Cardiac septum (tissue), 1 donor: ENCODE measurements at regions not wholly inside any gene's neighbourhood (a gene's known extent, or its start where the extent isn't known, plus 50 kb on each side); places are given as distances from the start of the nearest gene placed in this dataset.

Experiments used
- DNase-seq: peaks from one replicate; pipeline ENCODE4 v3.0.0-alpha.2; 2020; ENCODE audit warnings: low spot score
- intact Hi-C: fragments of 100-400 bp; cut with DNase I; formaldehyde crosslinking; loops from one replicate; pipeline ENCODE4 v1.14.0; 2022
- donor health status: DM: no; HTN: no; CAD: no.

DNA sequence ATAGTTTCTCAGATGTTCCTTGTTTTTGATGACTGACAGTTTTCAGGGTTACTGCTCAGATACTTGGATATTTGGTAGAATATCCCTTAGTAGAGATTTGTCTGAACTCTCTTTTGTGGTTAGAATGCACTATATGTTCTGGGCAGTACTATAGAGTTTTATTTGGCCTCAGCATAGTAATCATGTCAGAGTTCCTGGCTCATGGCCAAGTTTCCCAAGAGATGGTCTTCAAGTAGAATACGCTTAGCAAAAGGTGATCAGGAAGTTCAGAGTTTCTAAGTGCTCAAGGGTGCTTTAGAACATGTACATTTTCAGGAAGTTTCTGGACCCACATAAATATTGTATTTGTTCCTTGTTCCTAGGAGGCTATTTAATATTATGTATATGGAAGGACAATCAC, 1209.7 kb upstream of the GJE1 start:
- intact Hi-C loops = loop anchor here (5.0 kb wide), 1 partner anchor 1551 kb away; the partner anchor contains the start of gene CITED2
- DNase-seq = no peak

DNA sequence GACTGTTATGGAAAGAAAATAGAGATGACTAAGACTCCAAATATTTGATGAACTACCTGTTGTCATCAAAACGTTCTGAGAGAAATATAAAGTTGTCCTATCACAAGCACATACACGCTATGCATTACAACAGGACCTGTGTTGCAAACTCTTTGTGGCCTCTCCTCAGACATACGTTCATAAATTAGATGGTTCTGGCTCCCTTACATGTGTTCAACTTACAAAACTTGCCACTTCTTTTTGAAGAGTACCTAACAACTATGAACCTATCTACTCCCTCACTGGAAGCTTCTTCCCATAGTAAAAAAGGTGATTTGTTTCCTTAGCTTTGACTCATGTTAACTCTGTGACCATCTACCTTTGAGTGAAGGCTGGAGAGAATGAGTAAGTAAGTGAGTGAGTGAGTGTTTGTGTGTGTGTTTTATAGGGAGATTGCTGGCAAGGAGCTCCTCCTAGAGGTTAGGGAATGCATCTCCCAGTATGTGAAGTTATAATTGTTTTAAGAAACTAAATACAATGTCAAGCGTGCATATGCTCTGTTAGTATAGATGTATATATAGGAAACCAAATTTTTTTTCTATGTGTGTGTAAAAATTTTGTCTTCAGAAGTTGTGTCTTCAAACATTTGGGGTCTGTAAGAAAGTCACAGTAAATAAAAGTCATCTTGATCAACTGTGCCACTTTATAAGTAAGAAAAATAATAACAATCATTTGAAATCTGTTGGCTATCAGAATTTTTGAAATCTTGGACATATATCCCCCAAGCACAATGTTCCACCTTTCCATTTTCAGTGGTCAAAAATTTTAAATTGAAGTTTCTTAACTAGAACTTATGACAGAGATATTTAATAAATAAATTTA, 1211.1 kb upstream of the GJE1 start:
- intact Hi-C loops = loop anchor here (5.0 kb wide), 1 partner anchor 1549 kb away; the partner anchor contains the start of gene CITED2
- no peak for DNase-seq

DNA sequence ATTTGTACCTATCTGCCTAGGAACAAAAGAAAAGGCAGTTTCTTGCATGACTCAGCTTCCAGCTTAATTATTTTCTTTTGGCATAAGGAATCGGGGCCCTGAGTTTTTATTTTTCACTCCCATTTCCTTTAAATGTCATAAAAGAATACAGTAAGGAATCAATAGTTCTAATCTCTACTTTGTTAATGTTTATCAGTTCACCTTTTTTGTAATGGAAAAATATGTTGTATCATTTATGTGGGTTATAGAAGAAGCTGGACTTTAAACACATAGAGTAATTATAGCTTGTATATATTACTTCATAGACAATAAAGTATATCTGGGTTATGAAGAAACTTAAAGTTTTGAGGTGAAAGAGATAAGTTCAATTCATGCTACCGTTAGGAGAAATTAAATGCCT, 1214.8 kb upstream of the GJE1 start:
- DNase-seq = no peak
- intact Hi-C loops = loop anchor here (10.0 kb wide), 1 partner anchor 647 kb away; no protein-coding TSS in a partner anchor

DNA sequence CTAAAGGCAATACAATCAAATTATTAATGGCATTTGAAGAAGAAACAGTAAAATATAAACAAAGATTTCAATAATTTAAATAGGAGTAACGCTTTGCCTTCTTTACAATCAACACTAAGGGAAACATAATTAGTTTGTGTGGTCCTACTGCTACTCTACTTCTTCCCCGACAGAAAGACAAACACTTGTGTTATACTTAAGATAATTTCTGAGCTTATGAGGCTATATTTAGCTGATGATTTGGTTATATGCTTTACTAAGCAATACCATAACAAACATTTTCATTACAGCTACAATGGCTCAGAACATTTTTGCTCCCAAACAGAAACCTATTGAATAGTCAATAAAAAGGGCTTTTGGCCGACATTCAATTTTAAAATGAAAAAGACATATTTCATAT, 1217.2 kb upstream of the GJE1 start:
- DNase-seq = no peak
- intact Hi-C loops = loop anchor here (10.0 kb wide), 1 partner anchor 649 kb away; no protein-coding TSS in a partner anchor

DNA sequence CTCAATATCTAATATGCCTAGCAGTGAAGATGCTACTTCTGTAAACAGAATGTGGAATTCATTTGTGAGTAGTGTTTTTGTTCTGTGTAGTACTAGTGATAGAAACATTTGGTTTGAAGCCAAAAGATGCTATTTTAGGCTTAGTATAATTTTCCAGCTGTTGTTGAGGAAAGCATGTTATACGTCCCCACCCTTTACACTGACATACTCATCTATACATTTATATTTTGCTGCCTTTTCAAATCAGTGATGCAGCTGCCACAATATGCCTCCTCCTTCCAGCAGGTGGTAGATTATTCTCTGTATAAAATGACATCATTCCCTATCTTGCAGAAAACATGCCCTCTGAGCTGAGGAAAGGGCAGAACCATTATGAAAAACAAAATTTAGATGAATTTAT, 1217.6 kb upstream of the GJE1 start:
- intact Hi-C loops = loop anchor here (10.0 kb wide), 1 partner anchor 650 kb away; no protein-coding TSS in a partner anchor
- DNase-seq = no peak

DNA sequence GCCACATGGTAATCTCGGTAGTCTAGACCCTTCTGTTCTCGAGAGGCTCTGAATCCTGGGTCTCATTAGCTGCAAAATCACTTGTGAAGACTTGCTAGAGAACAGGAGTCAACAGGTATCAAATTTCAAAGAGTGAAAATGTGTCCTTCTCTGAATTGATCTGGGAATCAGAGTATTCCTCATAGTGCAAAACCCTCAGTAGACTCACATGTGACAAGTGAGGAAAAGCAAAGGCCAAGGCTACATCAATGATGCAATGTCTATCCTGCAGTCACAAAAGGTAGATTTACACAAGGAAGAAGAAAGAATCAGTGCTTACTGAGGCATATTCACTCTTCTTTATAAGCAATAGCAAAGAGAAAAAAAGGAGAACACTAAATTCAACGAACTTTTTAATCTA, 1220.0 kb upstream of the GJE1 start:
- intact Hi-C loops = loop anchor here (10.0 kb wide), 1 partner anchor 652 kb away; no protein-coding TSS in a partner anchor
- DNase-seq = no peak

DNA sequence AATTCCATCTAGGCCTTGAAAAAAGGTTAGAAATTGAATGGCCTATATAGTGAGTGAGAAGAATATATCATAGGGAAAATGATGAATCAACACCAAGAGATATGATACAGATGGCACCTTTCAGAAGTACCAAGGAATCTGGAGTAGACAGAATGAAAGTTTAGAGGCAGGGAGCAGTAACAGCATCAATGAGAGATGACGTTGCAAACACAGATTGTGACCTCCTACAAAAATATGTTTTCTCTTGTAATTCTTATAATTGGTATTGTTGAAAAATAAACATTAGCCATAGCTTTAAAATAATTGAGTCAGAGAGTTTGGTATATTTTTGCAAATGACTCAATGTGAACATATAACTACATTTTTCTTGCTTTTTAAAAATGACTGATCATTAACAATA, 1223.1 kb upstream of the GJE1 start:
- no peak for DNase-seq
- intact Hi-C loops = loop anchor here (10.0 kb wide), 1 partner anchor 655 kb away; no protein-coding TSS in a partner anchor

DNA sequence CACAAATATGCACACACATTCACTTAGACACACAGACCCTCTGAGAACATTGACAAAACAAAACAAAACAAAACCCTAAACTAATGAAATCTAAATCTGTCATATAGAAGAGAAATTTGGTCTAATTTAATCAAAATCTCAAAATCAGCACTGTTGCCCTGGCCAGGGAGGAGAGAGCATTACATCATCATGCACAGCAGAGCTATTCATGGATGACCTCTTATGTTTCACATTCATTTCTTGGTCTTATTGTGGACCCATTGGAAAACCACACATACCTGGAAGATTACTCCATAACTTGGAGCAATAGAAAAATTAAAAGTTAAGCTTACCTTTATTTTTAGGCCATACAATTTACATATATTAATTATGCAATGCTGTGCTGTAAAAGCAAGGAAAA, 1223.6 kb upstream of the GJE1 start:
- intact Hi-C loops = no loop called here
- DNase-seq = no peak

DNA sequence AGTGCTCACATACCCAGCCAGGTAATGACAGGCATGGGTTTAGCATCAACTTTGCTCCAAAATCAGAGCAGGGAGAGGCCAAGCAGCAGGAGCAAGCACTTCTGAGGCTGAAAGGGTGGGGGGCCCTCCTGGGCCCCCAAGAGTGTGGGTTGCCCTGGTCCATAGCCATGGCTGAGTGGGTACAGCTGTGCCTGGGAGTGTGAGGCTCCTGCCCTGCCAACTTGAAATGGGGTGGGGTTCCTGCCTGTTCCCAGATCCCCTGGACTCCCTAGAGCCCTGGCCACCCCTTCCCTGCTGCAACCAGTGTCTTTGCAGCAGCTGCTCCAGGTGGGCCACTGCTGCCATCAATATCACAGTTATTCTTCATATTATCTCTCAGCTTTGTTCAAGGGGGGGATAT, 1224.2 kb upstream of the GJE1 start:
- no peak for DNase-seq
- intact Hi-C loops = no loop called here

DNA sequence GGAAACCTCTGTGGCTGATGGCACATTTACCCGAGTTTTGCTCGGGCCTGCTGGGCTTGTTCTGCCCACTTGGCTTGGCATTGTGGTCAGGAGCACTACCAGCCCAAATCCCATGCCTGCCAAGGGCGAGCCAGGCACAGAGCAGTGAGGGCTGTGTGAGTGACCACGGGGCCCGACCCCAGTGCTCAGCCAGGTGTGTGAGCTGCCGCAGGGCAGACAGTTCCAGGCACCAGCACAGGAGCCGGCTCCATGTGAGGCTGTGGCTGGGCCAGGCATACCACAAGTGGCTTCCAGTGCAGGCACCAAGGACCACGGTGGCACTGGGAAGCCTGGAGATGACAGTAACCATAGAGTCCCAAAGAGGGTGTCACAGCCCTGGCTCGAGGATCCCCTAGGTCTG, 1225.5 kb upstream of the GJE1 start:
- intact Hi-C loops = no loop called here
- DNase-seq = no peak

DNA sequence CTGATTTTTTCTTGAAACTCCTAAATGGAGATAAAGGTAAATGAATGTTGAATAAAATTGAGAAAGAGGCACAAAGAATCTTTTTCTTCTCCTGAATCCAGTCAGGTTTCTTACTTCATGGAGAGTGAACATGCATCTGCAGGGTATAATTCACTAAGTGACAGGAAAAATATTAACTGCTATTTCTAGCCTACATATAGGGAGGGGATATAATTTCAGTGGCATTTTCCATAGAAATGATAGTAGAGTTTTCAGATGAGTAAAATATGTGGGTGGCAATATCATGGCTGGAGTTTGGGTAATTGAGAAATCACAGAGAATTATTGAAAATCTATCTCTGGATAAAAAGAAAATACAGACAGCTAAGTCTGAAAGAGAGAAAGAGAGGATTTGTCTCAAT, 1227.0 kb upstream of the GJE1 start:
- intact Hi-C loops = no loop called here
- no peak for DNase-seq

DNA sequence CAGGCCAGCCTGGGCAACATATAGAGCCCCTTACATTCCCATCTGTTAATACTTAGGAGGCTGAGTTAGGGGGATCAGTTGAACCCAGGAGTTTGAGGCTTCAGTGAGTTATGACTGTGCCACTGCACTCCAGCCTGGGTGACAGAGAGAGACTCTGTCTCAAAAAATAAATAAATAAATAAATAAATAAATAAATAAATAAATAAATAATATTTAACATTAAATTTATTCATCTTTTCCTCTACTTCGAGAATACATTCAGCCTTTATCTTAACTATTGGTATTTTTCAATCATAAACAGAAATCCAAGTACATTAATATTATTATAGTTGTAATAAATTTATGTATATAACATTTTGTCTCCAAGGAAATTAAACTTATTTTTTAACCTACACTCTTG, 1227.7 kb upstream of the GJE1 start:
- intact Hi-C loops = no loop called here
- no peak for DNase-seq

DNA sequence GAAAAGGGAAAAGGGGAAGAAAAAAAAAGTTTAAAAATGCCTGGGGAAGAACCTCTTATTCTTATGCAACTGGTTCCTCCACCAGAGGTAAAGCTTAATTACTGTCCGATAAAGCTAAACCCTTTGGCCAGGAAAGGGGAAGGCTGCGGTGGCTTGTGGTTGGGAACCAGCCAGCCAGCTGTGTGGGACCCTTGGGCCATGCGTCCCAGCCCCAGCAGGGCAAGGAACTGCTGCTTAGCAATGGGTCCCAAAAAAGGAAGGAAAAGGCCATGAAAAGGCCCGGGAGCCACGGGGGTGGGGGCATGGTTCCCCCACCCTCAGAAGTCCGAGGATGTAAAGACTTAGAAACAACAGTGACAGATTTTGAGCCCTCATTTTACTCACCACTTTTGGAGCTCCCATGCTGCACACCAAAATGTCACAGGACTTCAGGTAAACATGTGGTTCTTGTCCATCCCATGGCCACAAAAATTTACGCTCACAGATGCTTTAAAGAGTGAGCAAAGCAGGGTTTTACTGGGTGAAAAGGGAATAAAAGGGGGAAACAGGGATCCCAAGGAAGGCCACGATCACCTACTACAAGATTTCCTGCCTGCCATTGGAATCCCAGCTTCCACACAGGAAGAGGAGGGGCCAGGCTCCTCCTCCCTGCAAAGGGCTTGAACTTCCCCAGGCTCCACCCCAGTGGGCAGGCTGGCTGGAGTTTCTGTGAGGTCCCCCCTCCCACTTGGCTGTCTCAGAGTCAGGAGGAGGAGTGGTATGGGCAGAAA, 1234.7 kb upstream of the GJE1 start:
- DNase-seq = no peak
- intact Hi-C loops = no loop called here

DNA sequence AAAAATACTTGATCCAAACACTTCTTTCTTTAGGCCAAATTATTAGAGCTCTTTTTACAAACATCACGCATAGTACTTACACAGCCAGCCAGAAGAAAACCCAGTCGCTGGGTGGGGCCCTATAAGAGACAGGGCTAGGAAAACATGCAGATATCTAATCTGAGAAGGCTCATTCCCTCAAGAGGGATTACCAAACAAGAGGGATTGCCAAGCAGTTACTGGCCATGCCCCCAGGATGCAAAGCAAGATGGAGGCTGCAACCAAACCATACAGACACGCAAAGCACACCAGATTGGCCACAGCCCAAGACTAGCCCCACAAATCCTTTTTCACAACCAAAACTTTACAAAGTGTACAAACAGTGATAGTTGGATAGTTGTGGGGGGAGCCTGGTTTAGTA, 1235.4 kb upstream of the GJE1 start:
- intact Hi-C loops = no loop called here
- DNase-seq = no peak

DNA sequence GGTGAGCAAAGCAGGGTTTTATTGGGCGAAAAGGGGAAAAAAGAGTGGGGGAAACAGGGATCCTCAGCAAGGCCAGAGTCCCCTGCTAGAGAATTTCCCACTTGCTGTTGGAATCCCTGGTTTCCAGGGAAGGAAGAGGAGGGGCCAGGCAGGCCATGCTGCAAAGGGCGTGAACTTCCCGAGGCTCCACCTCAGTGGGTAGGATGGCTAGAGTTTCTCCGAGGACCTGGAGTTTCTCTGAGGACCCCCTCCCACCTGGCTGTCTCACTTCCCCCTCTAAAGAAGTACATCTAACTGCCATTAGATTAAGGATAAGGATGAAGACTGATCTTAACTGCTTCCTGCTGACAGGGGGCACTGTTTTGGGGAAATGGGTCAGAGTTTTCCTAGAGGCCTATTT, 1239.3 kb upstream of the GJE1 start:
- DNase-seq = peak; percentile 44
- intact Hi-C loops = no loop called here

DNA sequence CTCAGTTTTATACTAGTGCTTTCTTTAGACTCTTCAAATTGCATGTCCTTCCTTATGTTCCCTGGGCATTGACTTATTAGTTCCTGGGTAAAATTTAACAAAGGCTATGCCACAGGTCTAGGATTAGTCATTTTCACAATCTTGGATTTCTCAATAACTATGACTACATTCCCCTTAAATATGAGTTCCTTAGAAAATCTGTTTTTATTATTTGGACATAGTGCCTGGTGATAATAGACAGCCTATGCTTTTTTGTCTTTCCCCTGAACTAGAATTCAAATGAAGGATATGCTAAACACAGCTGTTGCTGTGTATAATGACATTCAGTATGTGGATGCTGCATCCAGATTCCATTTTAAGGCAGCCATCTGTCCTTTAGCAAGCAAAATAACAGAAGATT, 1252.8 kb upstream of the GJE1 start:
- intact Hi-C loops = no loop called here
- no peak for DNase-seq

DNA sequence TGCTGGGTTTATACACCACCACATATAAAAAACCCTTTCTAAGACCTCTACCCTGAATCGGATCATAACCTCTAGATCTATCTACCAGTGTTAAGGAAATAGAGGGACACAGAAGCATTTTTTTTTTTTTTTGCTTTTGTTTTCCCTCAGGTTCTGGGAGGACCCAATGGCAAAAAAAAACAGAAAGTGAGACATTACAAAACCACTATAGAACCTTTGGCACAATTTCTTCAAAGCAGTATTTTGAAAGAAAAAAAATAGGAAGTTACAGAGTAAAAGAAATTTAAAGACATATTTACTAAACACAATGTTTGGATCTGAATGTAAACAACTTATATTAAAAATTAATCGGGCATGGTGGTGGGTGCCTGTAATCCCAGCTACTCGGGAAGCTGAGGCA, 1258.7 kb upstream of the GJE1 start:
- no peak for DNase-seq
- intact Hi-C loops = no loop called here

DNA sequence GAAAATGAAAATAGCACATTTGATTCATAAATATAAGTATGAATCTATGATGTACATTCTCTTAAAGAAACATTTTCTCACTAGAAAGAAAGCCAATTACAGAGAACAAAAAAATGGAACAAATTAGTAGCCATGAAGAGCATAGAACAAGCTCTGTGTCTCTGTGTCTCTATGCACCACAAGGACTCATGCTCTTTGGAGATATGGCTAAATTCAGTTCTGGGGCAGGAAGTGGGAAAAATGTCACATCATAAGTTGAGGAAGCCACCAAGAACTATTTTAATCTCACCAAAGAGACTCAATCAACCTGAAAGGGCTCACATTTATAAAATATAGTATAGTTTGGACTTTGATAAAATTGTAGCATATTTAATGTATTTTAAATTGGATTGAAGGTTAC, 1259.8 kb upstream of the GJE1 start:
- intact Hi-C loops = no loop called here
- DNase-seq = no peak

DNA sequence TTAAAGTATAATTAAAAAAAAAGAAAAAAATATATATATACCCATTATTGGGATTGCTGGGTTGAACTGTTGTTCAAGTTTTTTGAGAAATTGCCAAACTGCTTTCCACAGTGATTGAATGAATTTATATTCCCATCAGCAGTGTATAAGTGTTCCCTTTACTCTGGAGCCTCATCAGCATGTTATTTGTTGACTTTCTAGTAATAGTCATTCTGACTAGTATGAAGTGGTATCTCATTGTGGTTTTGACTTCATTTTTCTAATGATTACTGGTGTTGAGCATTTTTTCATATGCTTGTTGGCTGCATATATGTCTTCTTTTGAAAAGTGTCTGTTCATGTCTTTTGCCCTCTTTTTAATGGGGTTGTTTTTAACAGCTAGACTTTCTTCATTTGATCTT, 1260.8 kb upstream of the GJE1 start:
- intact Hi-C loops = no loop called here

DNA sequence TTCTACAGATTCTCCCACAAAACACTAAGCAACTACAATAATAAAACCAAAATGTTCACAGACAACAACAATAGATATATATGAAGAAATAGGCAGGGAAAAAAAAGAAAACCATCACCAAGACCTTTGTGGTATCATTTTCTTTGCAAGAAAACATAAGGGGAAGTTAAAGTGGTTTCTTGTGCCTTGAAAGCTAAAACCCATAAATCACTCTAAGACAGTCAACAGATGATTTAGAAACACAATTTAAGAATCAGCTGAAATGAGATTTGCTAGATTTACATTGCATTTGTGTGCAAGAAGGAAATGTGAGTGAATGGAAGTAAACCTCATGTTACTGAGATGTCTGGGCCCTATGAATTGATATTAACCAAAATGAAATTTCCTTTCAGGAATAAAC, 1265.4 kb upstream of the GJE1 start:
- intact Hi-C loops = no loop called here
- DNase-seq = no peak

More for the DNA sequence above, 1260.8 kb upstream of the GJE1 start:
- DNase-seq = no peak
